HepG2 (cell line): ENCODE measurements at regions not wholly inside any gene's neighbourhood (a gene's known extent, or its start where the extent isn't known, plus 50 kb on each side); places are given as distances from the start of the nearest gene placed in this dataset.

ENCODE experiments used
- EZH2 ChIP-seq: conservative IDR thresholded peaks from 2 replicates; pipeline ENCODE4 v1.6.1; 2012; ENCODE audit warnings: mild to moderate bottlenecking, low read depth, low read length, moderate library complexity
- HNRNPH1 ChIP-seq: fragments of 200-400 bp; formaldehyde crosslinking; optimal IDR thresholded peaks from 2 replicates; pipeline ENCODE3; 2017; ENCODE audit warnings: mild to moderate bottlenecking, low read depth, low read length
- MEF2D ChIP-seq: sonication (generic); formaldehyde crosslinking; IDR thresholded peaks from 2 replicates; pipeline ENCODE4 v1.5.1; 2020; ENCODE audit warnings: mild to moderate bottlenecking, missing genetic modification reagents
- MXI1 ChIP-seq: IDR thresholded peaks from 3 replicates; pipeline ENCODE4 v1.6.1; 2012; ENCODE audit warnings: low read depth, low read length, inconsistent platforms, borderline replicate concordance
- NFE2L2 ChIP-seq: fragments of 150-350 bp; IDR thresholded peaks from 2 replicates; pipeline ENCODE4 v1.6.1; 2014; ENCODE audit warnings: low read length
- NFYB ChIP-seq: sonication (generic); formaldehyde crosslinking; IDR thresholded peaks from 2 replicates; pipeline ENCODE4 v1.4.0; 2020; ENCODE audit warnings: missing genetic modification reagents
- POLR2AphosphoS5 ChIP-seq: IDR thresholded peaks from 2 replicates; pipeline ENCODE4 v1.6.1; 2012; ENCODE audit warnings: low read depth, low read length
- ZNF24 ChIP-seq: fragments of 450-650 bp; IDR thresholded peaks from 2 replicates; pipeline ENCODE4 v1.6.1; 2017; ENCODE audit warnings: antibody characterized with exemption, mild to moderate bottlenecking
- ZNF282 ChIP-seq: fragments of 450-650 bp; IDR thresholded peaks from 2 replicates; pipeline ENCODE4 v1.6.1; 2018; ENCODE audit not compliant: partially characterized antibody
- ZNF510 ChIP-seq: sonication (generic); formaldehyde crosslinking; IDR thresholded peaks from 2 replicates; pipeline ENCODE4 v1.4.0; 2020; ENCODE audit warnings: low read depth, mild to moderate bottlenecking, missing genetic modification reagents
- TF ChIP-seq, protein P1 (sequence below): sonication (generic); formaldehyde crosslinking; IDR thresholded peaks from 2 replicates; pipeline ENCODE4 v1.5.1; 2020; ENCODE audit warnings: mild to moderate bottlenecking, missing genetic modification reagents
- TF ChIP-seq, protein P2 (sequence below): sonication (generic); formaldehyde crosslinking; IDR thresholded peaks from 2 replicates; pipeline ENCODE4 v1.4.0; 2020; ENCODE audit warnings: missing genetic modification reagents
- TF ChIP-seq, protein P3 (sequence below): sonication (generic); formaldehyde crosslinking; IDR thresholded peaks from 2 replicates; pipeline ENCODE4 v1.5.1; 2020; ENCODE audit warnings: missing genetic modification reagents, mild to moderate bottlenecking, borderline replicate concordance
- TF ChIP-seq, protein P4 (sequence below): sonication (generic); formaldehyde crosslinking; IDR thresholded peaks from 2 replicates; pipeline ENCODE4 v1.4.0; 2020; ENCODE audit warnings: missing genetic modification reagents, low read depth, mild to moderate bottlenecking, borderline replicate concordance

DNA sequence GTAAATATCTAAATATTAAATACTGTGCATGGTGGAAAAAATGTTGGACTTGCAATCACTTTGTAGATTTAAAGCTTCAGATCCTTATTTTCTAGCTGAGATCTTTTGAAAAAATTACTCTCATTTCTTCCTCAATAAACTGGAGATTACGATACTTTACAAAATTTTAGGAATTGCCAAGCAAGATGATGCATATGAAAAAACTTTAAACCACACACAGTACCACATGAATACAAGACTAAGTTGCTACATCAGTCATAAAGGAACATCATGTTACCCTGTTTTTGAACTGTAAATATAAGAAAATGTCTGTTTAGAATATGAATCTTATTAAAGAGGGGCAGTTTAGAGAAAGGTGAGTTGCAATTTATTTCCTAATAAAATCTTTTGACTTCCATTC is 703.6 kb upstream of the NUDT12 start:
- TF ChIP-seq POLR2AphosphoS5 (no peak), ZNF282 (no peak), ZNF24 (no peak), NFYB (no peak), HNRNPH1 (no peak), NFE2L2 (no peak), MXI1 (no peak), MEF2D (no peak), ZNF510 (CRISPR knock-in tag) (no peak), EZH2 (no peak)
- TF ChIP-seq, protein P1, sequence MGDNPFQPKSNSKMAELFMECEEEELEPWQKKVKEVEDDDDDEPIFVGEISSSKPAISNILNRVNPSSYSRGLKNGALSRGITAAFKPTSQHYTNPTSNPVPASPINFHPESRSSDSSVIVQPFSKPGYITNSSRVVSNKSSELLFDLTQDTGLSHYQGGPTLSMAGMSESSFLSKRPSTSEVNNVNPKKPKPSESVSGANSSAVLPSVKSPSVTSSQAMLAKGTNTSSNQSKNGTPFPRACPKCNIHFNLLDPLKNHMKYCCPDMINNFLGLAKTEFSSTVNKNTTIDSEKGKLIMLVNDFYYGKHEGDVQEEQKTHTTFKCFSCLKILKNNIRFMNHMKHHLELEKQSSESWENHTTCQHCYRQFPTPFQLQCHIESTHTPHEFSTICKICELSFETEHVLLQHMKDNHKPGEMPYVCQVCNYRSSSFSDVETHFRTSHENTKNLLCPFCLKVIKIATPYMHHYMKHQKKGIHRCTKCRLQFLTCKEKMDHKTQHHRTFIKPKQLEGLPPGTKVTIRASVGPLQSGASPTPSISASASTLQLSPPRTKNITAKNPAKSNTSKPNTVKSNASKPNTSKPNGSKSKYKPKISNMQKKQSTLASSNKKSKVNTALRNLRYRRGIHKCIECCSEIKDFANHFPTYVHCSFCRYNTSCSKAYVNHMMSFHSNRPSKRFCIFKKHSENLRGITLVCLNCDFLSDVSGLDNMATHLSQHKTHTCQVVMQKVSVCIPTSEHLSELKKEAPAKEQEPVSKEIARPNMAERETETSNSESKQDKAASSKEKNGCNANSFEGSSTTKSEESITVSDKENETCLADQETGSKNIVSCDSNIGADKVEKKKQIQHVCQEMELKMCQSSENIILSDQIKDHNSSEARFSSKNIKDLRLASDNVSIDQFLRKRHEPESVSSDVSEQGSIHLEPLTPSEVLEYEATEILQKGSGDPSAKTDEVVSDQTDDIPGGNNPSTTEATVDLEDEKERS (CRISPR knock-in tag), result no peak
- TF ChIP-seq, protein P2, sequence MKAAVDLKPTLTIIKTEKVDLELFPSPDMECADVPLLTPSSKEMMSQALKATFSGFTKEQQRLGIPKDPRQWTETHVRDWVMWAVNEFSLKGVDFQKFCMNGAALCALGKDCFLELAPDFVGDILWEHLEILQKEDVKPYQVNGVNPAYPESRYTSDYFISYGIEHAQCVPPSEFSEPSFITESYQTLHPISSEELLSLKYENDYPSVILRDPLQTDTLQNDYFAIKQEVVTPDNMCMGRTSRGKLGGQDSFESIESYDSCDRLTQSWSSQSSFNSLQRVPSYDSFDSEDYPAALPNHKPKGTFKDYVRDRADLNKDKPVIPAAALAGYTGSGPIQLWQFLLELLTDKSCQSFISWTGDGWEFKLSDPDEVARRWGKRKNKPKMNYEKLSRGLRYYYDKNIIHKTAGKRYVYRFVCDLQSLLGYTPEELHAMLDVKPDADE (CRISPR knock-in tag), result no peak
- TF ChIP-seq, protein P3, sequence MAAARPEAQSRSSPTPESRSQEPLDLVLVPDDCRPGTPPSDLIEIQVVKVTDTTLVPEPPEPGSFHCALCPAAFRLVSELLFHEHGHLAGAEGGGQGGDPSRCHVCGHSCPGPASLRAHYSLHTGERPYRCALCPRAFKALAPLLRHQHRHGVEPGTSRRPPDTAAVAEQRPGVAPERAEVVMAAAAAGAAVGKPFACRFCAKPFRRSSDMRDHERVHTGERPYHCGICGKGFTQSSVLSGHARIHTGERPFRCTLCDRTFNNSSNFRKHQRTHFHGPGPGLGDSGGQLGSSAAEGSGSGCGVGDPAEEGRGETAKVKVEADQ, result no peak
- TF ChIP-seq, protein P4, sequence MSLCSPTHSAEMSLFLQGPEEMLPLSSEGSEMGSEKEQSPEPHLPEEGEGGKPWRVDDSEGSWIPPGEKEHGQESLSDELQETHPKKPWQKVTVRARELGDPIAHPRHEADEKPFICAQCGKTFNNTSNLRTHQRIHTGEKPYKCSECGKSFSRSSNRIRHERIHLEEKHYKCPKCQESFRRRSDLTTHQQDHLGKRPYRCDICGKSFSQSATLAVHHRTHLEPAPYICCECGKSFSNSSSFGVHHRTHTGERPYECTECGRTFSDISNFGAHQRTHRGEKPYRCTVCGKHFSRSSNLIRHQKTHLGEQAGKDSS, result no peak
